Esophagus muscularis mucosa (tissue), 4 donors: ENCODE measurements at regions not wholly inside any gene's neighbourhood (a gene's known extent, or its start where the extent isn't known, plus 50 kb on each side); places are given as distances from the start of the nearest gene placed in this dataset.

Experiments
- DNase-seq: peaks from one replicate; pipeline ENCODE4 v3.0.0-alpha.2; 2017; ENCODE audit errors: extremely low spot score
- H3K27ac ChIP-seq, 4 donors: fragments of 200-600 bp; sonication (generic); replicated peaks in 1 of 4; 1 replicate in 3 of 4; 2 replicates in 1 of 4; pipeline ENCODE4 v1.5.1; 2016 to 2019; ENCODE audit warnings: mild to moderate bottlenecking in 1 of 4
- H3K27me3 ChIP-seq, 4 donors: fragments of 200-600 bp; sonication (generic); one replicate each; pipeline versions ENCODE4 v1.5.1 to v1.6.0; 2016 to 2019
- H3K36me3 ChIP-seq, 4 donors: fragments of 200-600 bp; sonication (generic); one replicate each; pipeline ENCODE4 v1.5.1; 2016 to 2019
- H3K4me1 ChIP-seq, 4 donors: fragments of 200-600 bp; sonication (generic); one replicate each; pipeline ENCODE4 v1.5.1; 2016 to 2019
- H3K4me3 ChIP-seq, 4 donors: fragments of 200-600 bp; sonication (generic); 1 replicate in 2 of 4; 2 replicates in 2 of 4; pipeline ENCODE4 v1.5.1; 2016 to 2019; ENCODE audit warnings: mild to moderate bottlenecking in 4 of 4, moderate library complexity in 1 of 4
- H3K9me3 ChIP-seq, 4 donors: fragments of 200-600 bp; sonication (generic); 1 replicate in 3 of 4; 2 replicates in 1 of 4; pipeline ENCODE4 v1.5.1; 2016 to 2019
- CTCF ChIP-seq, 3 experiments: fragments of 200-600 bp in 2 of 3; fragments of 450-650 bp in 1 of 3; sonication (generic) in 2 of 3; IDR thresholded peaks; one replicate each; pipeline ENCODE4 v1.5.1; 2017 to 2019; ENCODE audit warnings: antibody characterized with exemption in 3 of 3, mild to moderate bottlenecking in 2 of 3, moderate library complexity in 1 of 3
- EP300 ChIP-seq: sonication (generic); formaldehyde crosslinking; IDR thresholded peaks from one replicate; pipeline ENCODE4 v1.6.1; 2017; ENCODE audit warnings: antibody characterized with exemption
- POLR2A ChIP-seq: fragments of 450-650 bp; IDR thresholded peaks from one replicate; pipeline ENCODE4 v1.6.1; 2017; ENCODE audit warnings: antibody characterized with exemption, moderate library complexity, mild to moderate bottlenecking, low read depth
- POLR2AphosphoS5 ChIP-seq, 2 donors: sonication (generic); formaldehyde crosslinking; IDR thresholded peaks; one replicate each; pipeline ENCODE4 v1.6.1; 2017; ENCODE audit warnings: antibody characterized with exemption in 2 of 2
- WGBS: methylation state at CpG from one replicate; pipeline ENCODE4 v1.1.5; 2018; 5-methylcytosine and 5-hydroxymethylcytosine counted together
- intact Hi-C: fragments of 100-400 bp; cut with DNase I; formaldehyde crosslinking; loops from one replicate; pipeline ENCODE4 v1.15.1; 2023

- intact Hi-C loops: no loop called here
- DNase-seq: no peak
- WGBS: 86% methylated on average over 5 of the region's 7 CpGs
- TF ChIP-seq POLR2A (no peak), EP300 (no peak), POLR2AphosphoS5 (IDR thresholded peaks at IDR 0.05) (no peak)
- Histone ChIP-seq H3K4me3 (no peak overlapping the region), H3K27me3 (no peaks in the 10 kb centered on the region), H3K9me3 (no peaks in the 10 kb centered on the region), H3K36me3 (no peaks in the 10 kb centered on the region), H3K4me1 (peaks cover 2 to 9% (median 4%) of the 10 kb centered on the region in 4 donors), H3K27ac (no peak overlapping the region)
Measured at GRCh38 chr9:109974143-109974917, 194.3 kb downstream of the PALM2AKAP2 start.

- H3K4me3 ChIP-seq: no peak overlapping the region
- H3K36me3 ChIP-seq: no peaks in the 10 kb centered on the region
- intact Hi-C loops: no loop called here
- TF ChIP-seq POLR2A (no peak), POLR2AphosphoS5 (IDR thresholded peaks at IDR 0.05) (no peak), EP300 (no peak), CTCF (IDR thresholded peaks at IDR 0.05) (no peak)
- DNase-seq: no peak
- H3K27me3 ChIP-seq: no peaks in the 10 kb centered on the region
- H3K27ac ChIP-seq: no peak overlapping the region
- H3K9me3 ChIP-seq: no peaks in the 10 kb centered on the region
- peaks cover 0 to 4% (median 0%) of the 10 kb centered on the region in 4 donors for H3K4me1 ChIP-seq
- WGBS: 100% methylated on average over 4 of the region's 4 CpGs
Measured at GRCh38 chr9:109974918-109975276, 194.9 kb downstream of the PALM2AKAP2 start.

GRCh38 chr9:109975574-109976295 lies 195.7 kb downstream of the PALM2AKAP2 start:
- Histone ChIP-seq H3K4me3 (no peak overlapping the region), H3K27me3 (no peaks in the 10 kb centered on the region), H3K9me3 (no peaks in the 10 kb centered on the region), H3K27ac (no peak overlapping the region), H3K4me1 (peaks cover 0 to 4% (median 0%) of the 10 kb centered on the region in 4 donors), H3K36me3 (no peaks in the 10 kb centered on the region)
- intact Hi-C loops: no loop called here
- DNase-seq: no peak
- TF ChIP-seq POLR2AphosphoS5 (IDR thresholded peaks at IDR 0.05): no peak
- no peak for TF ChIP-seq POLR2A
- TF ChIP-seq EP300: no peak
- no peak for TF ChIP-seq CTCF (IDR thresholded peaks at IDR 0.05)
- 51% methylated on average over 5 of the region's 5 CpGs for WGBS

- intact Hi-C loops: no loop called here
- DNase-seq: no peak
- H3K27me3 ChIP-seq: no peaks in the 10 kb centered on the region
- no peak overlapping the region for H3K4me3 ChIP-seq
- no peak overlapping the region for H3K27ac ChIP-seq
- peaks cover 0 to 4% (median 0%) of the 10 kb centered on the region in 4 donors for H3K4me1 ChIP-seq
- TF ChIP-seq CTCF (IDR thresholded peaks at IDR 0.05) (no peak), POLR2AphosphoS5 (IDR thresholded peaks at IDR 0.05) (no peak), POLR2A (no peak), EP300 (no peak)
- no peaks in the 10 kb centered on the region for H3K9me3 ChIP-seq
- no peaks in the 10 kb centered on the region for H3K36me3 ChIP-seq
Measured at GRCh38 chr9:109976303-109976702, 196.3 kb downstream of the PALM2AKAP2 start.

- Histone ChIP-seq H3K4me1 (peaks cover 0 to 4% (median 0%) of the 10 kb centered on the region in 4 donors), H3K9me3 (no peaks in the 10 kb centered on the region), H3K27ac (no peak overlapping the region), H3K4me3 (no peak overlapping the region), H3K27me3 (no peaks in the 10 kb centered on the region), H3K36me3 (no peaks in the 10 kb centered on the region)
- no peak for DNase-seq
- 94% methylated on average over 2 of the region's 2 CpGs for WGBS
- TF ChIP-seq EP300 (no peak), POLR2AphosphoS5 (IDR thresholded peaks at IDR 0.05) (no peak), POLR2A (no peak), CTCF (IDR thresholded peaks at IDR 0.05) (no peak)
- intact Hi-C loops: no loop called here
Measured at GRCh38 chr9:109977521-109977920, 197.5 kb downstream of the PALM2AKAP2 start.
